Raji (cell line): ENCODE measurements at regions not wholly inside any gene's neighbourhood (a gene's known extent, or its start where the extent isn't known, plus 50 kb on each side); places are given as distances from the start of the nearest gene placed in this dataset.

Source experiments
- POLR2A ChIP-seq: IDR thresholded peaks from 2 replicates; pipeline ENCODE4 v1.6.1; 2011; ENCODE audit warnings: low read depth, low read length, control low read depth; ENCODE audit not compliant: insufficient read depth

DNA sequence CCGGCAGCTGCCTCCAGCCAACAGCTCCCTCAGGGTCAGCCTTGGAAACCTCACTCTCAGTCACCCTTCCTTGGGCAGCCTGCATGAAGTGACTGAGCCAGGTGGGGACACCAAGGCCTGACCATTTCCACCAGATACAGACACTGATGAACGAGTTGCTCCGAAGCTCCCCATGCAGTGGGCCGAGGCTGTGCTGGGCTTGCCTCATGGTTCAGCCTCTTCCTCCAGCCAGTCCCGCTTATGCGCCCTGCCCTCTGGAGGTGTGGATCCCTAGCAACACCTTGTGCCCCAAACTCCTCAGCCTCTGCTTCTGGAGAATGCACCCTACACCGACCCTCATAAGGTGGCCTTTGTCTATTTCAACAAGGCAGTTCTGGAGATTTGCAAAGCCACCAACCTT lies 236.0 kb downstream of the RRAGC start:
- no peak for TF ChIP-seq POLR2A

DNA sequence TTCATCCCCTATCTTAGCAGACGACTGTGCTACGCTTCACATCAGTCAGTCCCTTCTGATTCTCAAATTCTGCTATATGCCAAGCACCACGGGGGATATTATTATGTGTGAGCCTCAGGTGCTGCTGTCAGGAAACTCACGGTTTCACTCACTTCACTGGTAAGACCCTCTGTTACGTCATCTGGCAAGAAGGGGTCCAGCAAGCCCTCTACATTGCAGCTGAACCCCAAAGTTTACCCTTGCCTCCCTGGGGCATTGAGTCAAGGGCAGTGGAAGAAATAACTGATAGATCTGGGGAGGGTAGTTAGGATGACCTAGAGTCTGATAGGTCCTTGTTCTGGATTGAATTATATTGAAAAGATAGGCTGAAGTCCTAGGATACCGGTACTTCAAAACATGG lies 237.4 kb downstream of the RRAGC start:
- TF ChIP-seq POLR2A: no peak

DNA sequence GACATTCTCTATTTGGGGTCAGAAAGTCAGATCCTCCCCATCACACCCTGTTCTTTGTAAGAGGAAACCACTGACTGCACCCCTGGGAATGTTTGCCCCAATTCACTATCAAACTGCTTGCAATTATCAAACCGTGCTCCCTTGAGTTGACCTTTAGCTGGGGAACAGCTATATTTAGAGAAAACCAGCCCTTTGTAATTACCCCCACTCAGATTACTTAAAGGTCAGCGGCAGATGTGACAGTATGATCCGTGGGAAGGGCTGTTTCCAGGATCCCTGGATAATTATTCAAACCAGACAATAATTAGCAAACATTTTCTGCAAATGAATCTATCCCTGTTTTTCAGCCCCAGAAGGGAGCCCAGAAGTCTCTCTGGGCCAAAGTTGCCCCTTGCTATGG lies 242.7 kb downstream of the RRAGC start:
- TF ChIP-seq POLR2A: no peak

DNA sequence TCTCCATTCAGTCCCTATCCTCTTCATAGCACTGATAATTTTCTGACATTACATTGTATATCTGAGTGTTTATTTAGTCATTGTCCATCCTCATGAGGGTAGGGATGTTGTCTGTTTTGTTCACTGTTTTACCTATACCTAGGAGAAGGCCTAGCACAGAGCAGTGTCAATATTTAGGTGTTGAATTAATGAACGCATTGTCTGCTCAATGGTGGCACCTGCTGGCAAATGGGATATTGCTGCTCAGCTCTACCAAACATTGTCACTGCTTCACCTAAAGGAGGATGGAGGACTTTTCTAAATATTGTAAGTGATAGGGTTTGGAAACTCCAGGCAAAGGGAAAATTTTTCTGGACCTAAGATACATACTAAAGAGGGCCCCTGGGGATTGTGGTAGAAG lies 243.9 kb downstream of the RRAGC start:
- TF ChIP-seq POLR2A: no peak

DNA sequence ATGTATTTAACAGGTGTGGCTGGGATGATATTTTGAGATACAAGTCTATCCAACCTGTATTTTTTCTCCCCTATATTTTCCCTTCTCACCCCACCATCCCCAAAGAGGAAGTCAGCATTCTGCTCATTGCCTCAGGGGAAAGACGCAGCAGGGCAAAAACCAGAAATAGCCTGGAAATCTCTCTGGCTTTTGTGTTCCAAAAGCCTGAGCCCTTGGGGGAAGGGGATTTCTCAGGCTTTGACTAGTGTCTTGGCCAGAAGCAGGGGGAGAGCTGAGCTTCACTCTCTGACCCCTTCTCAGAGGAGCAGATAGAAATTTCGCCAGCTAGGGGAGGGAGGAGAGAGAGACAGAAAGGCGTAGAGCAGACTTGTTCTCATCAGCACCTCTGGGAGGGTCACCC lies 244.7 kb downstream of the RRAGC start:
- TF ChIP-seq POLR2A: no peak

DNA sequence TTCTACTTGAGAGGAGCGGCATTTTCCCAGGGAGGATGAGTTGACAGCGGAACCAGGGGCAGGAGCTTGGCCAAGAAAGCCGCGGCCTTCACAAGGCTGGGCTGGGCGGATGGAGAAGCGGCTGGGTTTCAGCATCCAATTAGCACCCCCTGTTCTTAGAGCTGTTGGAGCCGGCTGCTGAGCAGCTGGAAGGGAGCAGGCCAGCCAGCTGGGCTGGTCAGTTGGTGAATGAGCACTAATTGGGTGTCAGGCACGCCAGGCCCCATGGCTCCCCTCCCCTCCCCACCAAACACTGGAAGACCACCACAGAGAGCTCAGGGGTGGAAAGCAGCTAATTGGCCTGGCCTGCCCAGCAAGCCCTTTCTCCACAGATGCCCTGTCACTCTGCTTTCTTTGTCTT lies 245.6 kb downstream of the RRAGC start:
- no peak for TF ChIP-seq POLR2A

DNA sequence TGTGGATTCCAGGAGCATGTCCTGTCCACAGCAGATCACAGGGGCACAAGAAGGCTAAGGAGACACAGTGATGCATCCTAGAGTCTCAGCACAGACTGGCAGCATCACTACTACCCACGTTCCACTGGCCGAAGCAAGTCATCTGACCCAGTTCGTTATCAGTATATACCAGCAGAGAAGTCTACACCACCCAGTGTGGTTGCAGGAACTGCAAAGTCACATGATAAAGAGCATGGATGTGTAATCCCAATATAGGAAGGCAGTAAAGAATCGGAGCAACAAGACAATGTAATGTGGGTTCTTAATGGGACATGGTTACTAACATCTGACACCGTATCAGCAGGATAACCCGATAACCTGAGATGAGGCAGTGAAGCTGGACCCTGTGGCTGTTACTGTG lies 246.6 kb downstream of the RRAGC start:
- TF ChIP-seq POLR2A: no peak

DNA sequence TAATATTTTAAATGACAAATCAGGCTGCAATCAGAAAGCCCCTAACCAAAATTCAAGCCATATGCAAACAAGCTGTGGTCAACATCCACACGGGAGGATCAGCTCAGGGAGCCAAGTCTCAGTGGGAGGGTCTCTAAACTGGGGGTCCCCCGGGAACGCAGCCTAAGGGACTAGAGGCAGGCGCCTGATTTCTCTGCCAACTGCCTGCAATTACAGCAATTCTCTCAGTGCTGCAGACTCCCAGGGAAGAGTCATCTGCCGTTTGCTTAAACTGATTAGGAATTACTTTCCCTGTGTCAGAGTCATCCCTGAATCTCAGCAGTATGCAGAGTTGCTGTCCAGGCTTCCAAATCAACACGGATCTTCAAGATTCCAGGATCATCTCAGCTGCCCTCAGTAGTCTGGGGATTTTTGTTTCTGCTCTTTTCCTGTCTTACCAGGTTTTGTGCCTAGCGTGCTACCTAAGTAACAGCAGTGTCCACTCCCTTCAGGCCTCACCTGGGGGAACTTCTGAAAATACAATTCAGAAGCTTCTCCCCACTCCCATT lies 247.8 kb downstream of the RRAGC start:
- no peak for TF ChIP-seq POLR2A

DNA sequence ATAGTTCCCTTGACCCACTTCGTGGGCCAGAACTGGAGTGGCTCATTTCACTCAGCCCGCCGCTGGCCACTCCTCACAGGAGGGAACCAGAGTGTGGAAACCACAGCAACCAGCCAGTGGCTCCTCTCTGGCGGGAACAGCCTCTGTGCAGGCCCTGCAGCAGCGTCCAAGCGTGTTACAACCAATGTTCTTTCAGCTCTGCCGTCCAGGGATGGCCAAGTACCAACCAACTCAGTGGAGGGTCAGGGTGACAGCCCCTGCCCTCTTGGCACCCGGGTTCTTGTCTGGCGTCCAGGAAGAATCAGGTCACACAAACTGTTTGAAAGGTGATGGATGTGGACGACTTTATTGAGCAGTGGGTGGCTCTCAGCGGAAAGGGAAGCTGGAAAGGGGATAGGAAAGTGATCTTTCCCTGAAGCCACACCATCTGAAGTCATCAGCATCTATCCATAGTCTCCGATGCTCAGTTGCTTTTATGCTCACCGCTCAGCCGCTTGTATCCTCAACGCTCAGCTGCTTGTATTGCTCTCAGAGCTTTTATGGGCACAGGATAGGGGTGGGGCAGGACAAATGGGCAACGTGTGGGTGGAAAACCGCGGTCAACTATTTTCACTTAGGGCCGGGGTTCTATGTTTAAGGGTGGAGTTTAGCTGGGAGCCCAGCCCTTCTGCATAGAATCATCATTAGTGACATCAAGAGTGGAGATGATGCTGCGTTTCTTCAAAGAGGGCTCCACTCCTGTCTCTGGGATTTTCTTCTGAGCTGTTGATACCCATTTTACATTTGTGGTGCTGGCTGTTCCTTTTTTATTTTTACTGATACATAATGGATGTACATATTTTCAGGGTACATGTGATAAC lies 250.2 kb downstream of the RRAGC start:
- no peak for TF ChIP-seq POLR2A

DNA sequence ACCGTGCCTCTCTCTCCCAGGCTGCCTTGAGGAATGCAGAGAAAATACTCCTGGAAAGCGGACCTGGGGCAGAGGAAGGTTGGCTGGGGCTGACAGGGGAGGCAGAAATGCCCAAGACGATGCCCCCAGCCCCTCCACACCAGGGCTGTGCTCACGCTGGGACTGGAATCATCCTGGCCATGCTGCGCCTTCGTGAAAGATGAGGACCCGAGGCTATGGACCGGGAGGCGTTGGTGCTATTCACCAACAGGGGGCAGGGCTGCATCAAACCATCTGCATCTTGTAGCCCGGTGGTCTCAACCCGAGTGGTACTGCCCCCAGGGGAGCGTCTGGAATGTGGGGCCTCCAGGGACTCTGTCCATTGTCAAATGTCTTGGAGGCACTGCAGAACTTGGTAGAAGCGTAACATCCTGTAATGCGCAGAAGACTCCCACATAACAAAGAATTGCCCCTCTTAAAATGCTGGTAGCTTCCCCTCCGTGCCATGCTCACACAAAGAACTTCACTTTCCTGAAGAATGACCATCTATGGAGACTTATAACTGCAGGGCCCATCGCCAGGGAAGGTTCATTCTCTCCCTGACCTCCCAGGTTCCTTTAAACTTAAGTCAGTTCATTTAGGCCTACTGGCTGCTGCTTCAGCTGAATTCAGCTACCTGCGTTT lies 251.2 kb downstream of the RRAGC start:
- no peak for TF ChIP-seq POLR2A

DNA sequence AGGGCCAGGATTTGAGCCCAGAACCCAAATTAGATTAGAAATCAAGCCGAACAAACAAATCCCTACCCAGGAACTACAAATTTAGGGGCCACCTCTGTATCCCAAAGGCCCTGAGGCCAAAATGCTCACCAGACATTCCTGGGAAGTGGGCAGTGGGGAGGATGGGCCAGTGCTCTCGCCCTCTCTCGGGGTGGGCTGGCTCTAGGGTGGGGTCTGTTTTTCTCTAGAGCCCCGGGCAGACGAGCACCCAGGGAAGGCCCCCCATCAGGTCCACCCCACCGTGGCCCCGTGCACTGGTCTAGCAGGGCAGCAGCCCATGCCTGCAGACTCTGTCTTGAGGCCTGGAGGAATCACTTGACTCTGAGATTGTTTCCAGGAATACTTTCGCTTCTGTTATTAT lies 252.0 kb downstream of the RRAGC start:
- TF ChIP-seq POLR2A: no peak

DNA sequence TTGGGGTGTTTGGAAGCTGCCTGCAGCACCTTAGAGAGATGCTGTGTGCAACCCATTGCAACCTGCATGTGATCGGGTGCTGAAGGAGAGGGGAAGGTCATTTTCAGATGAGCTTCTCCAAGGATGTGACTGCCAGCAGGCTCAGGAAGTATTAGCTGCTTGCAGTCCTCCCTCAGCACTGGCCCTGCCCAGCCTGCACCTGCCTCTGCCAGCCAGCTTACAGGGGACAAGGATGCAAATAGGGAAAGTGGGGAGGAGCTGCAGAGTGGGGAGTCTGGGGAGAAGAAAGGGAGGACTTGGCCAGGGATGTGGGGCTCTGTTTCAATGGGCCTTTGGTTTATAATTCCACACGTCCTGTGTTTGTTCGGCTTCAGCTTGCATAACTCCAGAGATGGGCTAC lies 254.5 kb downstream of the RRAGC start:
- TF ChIP-seq POLR2A: no peak

DNA sequence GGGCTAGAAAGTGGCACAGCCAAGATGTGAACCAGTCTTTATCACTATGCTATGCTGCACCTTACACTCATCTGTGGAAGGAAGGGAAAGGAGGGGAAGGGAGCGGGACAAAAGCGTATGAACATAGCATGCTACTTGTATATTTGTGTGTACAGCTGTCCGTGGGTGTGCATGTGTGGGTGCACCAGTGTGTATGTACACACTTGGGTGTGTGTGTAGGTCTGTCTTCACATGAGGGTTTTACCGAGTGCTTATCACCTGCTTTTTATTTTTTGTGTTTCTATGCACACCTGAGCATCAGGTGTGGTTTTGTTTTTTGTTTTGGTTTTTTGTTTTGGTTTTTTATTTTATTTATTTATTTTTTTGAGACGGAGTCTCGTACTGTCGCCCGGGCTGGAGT lies 255.7 kb downstream of the RRAGC start:
- TF ChIP-seq POLR2A: no peak

DNA sequence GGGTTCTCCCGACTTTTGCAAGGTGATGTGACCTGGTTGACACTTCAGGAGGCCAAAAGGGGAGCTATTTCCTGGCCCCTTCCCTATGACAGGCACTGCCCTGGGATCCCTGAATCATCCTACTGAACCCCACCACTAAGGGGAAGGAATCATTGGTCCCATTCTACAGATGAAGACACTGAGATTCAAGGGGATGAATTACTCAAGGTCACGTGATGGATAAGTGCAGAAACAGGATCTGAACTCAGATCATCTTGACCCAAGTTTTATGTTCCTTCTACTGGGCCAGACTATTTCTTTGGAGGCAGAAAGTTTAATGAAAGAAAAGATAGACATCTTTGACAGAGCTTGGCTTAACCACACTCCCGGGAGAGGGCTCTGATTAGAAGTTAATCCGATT lies 258.7 kb downstream of the RRAGC start:
- TF ChIP-seq POLR2A: no peak

DNA sequence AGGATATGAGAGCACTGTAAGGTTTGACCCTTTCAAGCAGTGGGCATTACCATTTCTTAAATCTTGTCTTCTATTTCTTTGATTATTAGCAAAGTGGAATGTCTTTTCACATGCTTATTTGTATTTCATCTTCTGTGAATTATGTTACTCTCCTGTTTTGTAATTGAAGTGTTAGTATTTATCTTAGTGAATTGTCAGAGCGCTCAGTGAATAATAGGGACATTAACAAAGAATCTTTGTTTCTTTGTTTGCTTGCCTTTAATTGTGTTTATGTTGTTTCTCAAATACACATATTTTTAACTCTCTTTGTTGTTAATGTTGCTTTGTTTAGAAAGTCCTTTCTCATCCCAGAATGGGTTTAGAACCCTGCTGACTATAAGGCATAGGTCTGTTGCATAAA lies 259.3 kb downstream of the RRAGC start:
- no peak for TF ChIP-seq POLR2A

DNA sequence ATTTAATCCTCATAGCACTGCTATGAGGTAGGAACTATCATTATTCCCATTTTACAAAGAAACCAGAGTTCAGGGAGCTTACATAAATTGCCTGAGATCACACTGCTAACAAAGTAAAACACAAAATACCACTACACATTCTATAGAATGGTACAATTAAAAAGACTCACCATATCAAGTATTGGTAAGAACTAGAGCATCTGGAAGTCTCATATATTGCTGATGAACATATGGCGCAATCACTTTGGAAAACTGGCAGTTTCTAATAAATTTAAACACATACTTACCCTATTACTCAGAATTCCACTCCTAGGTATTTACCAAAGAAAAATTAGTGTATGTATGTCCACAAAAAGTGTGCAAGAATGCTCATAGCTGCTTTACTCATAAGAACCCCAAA lies 261.5 kb downstream of the RRAGC start:
- TF ChIP-seq POLR2A: no peak

DNA sequence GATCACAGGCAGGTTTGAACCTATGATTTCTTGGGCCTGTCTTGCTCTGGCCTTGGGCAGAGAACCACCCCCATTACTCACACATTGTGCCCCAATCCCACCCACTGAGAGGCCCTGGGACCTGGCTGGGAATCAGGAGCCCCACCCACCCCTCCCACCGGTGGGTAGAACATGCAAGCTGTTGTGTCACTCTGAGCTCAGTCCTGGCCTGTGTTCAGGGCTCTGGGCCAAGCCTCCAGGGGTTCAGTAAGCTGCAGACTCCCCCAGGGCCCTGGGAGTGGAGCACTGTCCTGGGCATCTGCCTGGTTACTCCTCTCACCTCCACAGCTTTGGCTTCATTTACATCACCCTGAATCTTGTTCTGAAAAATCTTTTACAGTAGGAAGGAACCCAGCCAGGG lies 270.5 kb downstream of the RRAGC start:
- no peak for TF ChIP-seq POLR2A

DNA sequence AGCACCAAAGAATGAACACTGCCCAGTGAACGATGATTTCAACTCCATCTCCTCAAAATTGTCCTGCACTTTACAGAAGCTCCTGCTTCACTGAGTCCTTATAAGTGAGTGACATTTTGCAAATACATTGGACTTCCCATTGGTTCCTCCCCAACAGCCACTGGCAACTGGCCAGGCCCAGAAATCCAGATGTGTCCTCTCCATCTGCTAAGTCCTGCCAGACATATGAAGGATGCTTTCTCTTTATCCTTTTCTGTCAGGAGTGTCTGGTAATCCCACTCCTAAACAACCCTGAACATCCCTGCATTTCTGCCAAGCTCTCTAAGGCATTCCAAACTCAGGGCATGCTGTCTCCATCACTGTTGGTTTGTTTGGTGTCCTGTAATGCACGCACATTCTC lies 271.8 kb downstream of the RRAGC start:
- TF ChIP-seq POLR2A: no peak
